HepG2 (cell line): ENCODE measurements at regions not wholly inside any gene's neighbourhood (a gene's known extent, or its start where the extent isn't known, plus 50 kb on each side); places are given as distances from the start of the nearest gene placed in this dataset.

ENCODE experiments used
- CTCF ChIP-seq: sonication (generic); formaldehyde crosslinking; IDR thresholded peaks from 2 replicates; pipeline ENCODE4 v1.5.0; 2020; ENCODE audit warnings: mild to moderate bottlenecking, missing genetic modification reagents, moderate library complexity
- GTF2F1 ChIP-seq: fragments of 150-350 bp; IDR thresholded peaks from 2 replicates; pipeline ENCODE4 v1.6.1; 2014; ENCODE audit warnings: low read length
- HOXA9 ChIP-seq: sonication (generic); formaldehyde crosslinking; IDR thresholded peaks from 2 replicates; pipeline ENCODE4 v1.8.1; 2022; ENCODE audit warnings: missing genetic modification reagents, mild to moderate bottlenecking, moderate library complexity, borderline replicate concordance
- NR2F6 ChIP-seq, 2 experiments: IDR thresholded peaks; 2 replicates each; pipeline ENCODE4 v1.6.1; 2016; ENCODE audit warnings: antibody characterized with exemption in 1 of 2, mild to moderate bottlenecking in 1 of 2
- TFE3 ChIP-seq: IDR thresholded peaks from 2 replicates; pipeline ENCODE4 v1.6.1; 2016
- YY1 ChIP-seq: IDR thresholded peaks from 2 replicates; pipeline ENCODE4 v1.6.1; 2011; ENCODE audit warnings: low read length, low read depth, moderate library complexity, mild to moderate bottlenecking; ENCODE audit not compliant: insufficient read depth, insufficient replicate concordance
- ZNF768 ChIP-seq: sonication (generic); formaldehyde crosslinking; IDR thresholded peaks from 2 replicates; pipeline ENCODE4 v1.4.0; 2020; ENCODE audit warnings: missing genetic modification reagents
- ZNF790 ChIP-seq: sonication (generic); formaldehyde crosslinking; IDR thresholded peaks from 2 replicates; pipeline ENCODE4 v1.8.0; 2022; ENCODE audit warnings: missing genetic modification reagents, mild to moderate bottlenecking, borderline replicate concordance

- TF ChIP-seq GTF2F1 (no peak), HOXA9 (CRISPR knock-in tag) (no peak), TFE3 (CRISPR knock-in tag) (no peak), NR2F6 (IDR thresholded peaks at IDR 0.05) (no peak), NR2F6 (CRISPR knock-in tag; IDR thresholded peaks at IDR 0.05) (no peak), CTCF (CRISPR knock-in tag) (no peak), ZNF790 (CRISPR knock-in tag) (no peak), ZNF768 (CRISPR knock-in tag) (no peak), YY1 (no peak)
Observed at GRCh38 chr5:87185838-87186237, 81.8 kb upstream of the RASA1 start.
